Tibial artery (tissue), 4 donors: ENCODE measurements at regions not wholly inside any gene's neighbourhood (a gene's known extent, or its start where the extent isn't known, plus 50 kb on each side); places are given as distances from the start of the nearest gene placed in this dataset.

ENCODE experiments used
- DNase-seq, 2 donors: peaks; one replicate each; pipeline ENCODE4 v3.0.0-alpha.2; 2019
- H3K27ac ChIP-seq, 2 donors: fragments of 200-600 bp; sonication (generic) in 1 of 2; 1 replicate in 1 of 2; 2 replicates in 1 of 2; pipeline ENCODE4 v1.5.1; 2018 to 2019; ENCODE audit warnings: mild to moderate bottlenecking in 1 of 2
- H3K27me3 ChIP-seq, 2 donors: fragments of 200-600 bp; sonication (generic) in 1 of 2; one replicate each; pipeline versions ENCODE4 v1.5.1 to v1.6.0; 2016 to 2019
- H3K36me3 ChIP-seq, 3 donors: fragments of 200-600 bp; sonication (generic) in 2 of 3; one replicate each; pipeline ENCODE4 v1.5.1; 2016 to 2019; ENCODE audit warnings: mild to moderate bottlenecking in 2 of 3
- H3K4me1 ChIP-seq, 4 donors: fragments of 200-600 bp; sonication (generic) in 2 of 4; 1 replicate in 3 of 4; 2 replicates in 1 of 4; pipeline ENCODE4 v1.5.1; 2016 to 2019
- H3K4me3 ChIP-seq, 2 donors: fragments of 200-600 bp; sonication (generic) in 1 of 2; 1 replicate in 1 of 2; 2 replicates in 1 of 2; pipeline ENCODE4 v1.5.1; 2018 to 2019; ENCODE audit warnings: mild to moderate bottlenecking in 2 of 2
- H3K9me3 ChIP-seq, 3 donors: fragments of 200-600 bp; sonication (generic) in 1 of 3; one replicate each; pipeline ENCODE4 v1.5.1; 2016 to 2019
- intact Hi-C: fragments of 100-400 bp; cut with DNase I; formaldehyde crosslinking; loops from one replicate; pipeline ENCODE4 v1.15.0; 2023; ENCODE audit warnings: low total_unique reads
- TF ChIP-seq, protein P1 (sequence below), 2 experiments: fragments of 200-600 bp in 1 of 2; fragments of 450-650 bp in 1 of 2; IDR thresholded peaks; one replicate each; pipeline ENCODE4 v1.5.1; 2017 to 2019; ENCODE audit warnings: antibody characterized with exemption in 2 of 2, mild to moderate bottlenecking in 1 of 2, moderate library complexity in 1 of 2

DNA sequence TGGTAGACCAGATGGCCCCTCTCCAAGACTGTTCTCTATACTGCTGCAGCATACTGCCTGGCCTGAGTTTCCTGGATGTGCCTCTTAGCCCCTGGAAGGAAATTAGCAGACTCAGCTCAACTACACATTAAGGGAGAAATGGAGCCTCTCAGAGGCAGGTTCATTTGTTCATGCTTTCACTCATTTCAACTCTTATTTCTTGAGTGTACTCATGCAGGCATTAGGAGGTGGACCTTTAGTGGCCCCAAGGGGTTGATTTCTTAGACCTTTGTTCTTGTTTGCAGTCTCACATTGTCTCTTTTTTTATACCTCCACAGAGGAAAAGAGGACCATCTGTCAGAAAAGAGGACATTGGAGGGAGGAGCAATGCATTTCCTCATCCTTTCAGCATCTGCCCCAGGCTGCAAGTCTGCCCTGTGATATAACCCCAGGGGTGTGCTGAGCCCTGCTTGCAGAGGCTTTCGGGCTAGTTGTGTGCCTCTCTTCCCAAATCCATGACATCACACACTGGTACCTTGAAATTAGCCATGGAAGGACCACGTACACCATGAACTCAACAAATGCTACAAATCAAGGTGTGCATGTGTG, 456.2 kb downstream of the CD83 start:
- DNase-seq = no peak
- Histone ChIP-seq H3K27me3 (peaks cover 0 to 3% of the 10 kb centered on the region in 2 donors), H3K27ac (no peak overlapping the region), H3K4me1 (no peaks in the 10 kb centered on the region), H3K9me3 (no peaks in the 10 kb centered on the region), H3K4me3 (no peak overlapping the region), H3K36me3 (no peaks in the 10 kb centered on the region)
- TF ChIP-seq, protein P1, sequence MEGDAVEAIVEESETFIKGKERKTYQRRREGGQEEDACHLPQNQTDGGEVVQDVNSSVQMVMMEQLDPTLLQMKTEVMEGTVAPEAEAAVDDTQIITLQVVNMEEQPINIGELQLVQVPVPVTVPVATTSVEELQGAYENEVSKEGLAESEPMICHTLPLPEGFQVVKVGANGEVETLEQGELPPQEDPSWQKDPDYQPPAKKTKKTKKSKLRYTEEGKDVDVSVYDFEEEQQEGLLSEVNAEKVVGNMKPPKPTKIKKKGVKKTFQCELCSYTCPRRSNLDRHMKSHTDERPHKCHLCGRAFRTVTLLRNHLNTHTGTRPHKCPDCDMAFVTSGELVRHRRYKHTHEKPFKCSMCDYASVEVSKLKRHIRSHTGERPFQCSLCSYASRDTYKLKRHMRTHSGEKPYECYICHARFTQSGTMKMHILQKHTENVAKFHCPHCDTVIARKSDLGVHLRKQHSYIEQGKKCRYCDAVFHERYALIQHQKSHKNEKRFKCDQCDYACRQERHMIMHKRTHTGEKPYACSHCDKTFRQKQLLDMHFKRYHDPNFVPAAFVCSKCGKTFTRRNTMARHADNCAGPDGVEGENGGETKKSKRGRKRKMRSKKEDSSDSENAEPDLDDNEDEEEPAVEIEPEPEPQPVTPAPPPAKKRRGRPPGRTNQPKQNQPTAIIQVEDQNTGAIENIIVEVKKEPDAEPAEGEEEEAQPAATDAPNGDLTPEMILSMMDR (IDR thresholded peaks at IDR 0.05) = no peak
- intact Hi-C loops = no loop called here

DNA sequence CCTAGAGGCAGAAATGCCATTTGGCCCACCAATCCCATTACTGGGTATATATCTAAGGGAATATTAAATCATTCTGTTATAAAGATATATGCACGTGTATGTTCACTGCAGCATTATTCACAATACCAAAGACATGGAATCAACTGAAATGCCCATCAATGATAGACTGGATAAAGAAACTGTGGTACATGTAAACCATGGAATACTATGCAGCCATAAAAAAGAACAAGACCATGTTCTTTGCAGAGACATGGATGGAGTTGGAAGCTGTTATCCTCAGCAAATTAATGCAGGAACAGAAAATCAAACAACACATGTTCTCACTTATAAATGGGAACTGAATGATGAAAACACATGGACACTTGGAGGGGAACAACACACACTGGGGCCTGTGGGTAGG, 458.4 kb downstream of the CD83 start:
- Histone ChIP-seq H3K4me1 (no peaks in the 10 kb centered on the region), H3K9me3 (no peaks in the 10 kb centered on the region), H3K36me3 (no peaks in the 10 kb centered on the region), H3K27ac (no peak overlapping the region), H3K27me3 (no peaks in the 10 kb centered on the region), H3K4me3 (no peak overlapping the region)
- no peak for DNase-seq
- TF ChIP-seq, protein P1 (IDR thresholded peaks at IDR 0.05) = no peak
- intact Hi-C loops = no loop called here

DNA sequence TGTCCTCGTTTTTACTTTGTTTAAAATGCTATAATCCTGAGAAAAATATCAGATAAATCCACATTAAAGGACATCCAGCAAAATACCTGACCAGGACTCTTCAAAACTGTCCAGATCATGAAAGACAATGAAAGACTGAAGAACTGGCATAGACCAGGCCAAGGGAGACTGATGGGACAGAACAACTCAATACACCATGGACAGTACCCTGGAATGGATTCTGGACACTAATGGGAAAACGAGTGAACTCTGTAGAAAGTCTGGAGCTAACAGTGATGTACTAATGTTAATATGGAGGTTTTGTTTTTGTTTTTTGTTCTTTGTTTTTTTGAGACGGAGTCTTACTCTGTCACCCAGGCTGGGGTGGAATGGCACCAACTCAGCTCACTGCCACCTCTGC, 461.4 kb downstream of the CD83 start:
- Histone ChIP-seq H3K4me3 (no peak overlapping the region), H3K4me1 (no peaks in the 10 kb centered on the region), H3K27ac (no peak overlapping the region), H3K36me3 (no peaks in the 10 kb centered on the region), H3K9me3 (no peaks in the 10 kb centered on the region), H3K27me3 (no peaks in the 10 kb centered on the region)
- intact Hi-C loops = no loop called here
- TF ChIP-seq, protein P1 (IDR thresholded peaks at IDR 0.05) = no peak
- no peak for DNase-seq

DNA sequence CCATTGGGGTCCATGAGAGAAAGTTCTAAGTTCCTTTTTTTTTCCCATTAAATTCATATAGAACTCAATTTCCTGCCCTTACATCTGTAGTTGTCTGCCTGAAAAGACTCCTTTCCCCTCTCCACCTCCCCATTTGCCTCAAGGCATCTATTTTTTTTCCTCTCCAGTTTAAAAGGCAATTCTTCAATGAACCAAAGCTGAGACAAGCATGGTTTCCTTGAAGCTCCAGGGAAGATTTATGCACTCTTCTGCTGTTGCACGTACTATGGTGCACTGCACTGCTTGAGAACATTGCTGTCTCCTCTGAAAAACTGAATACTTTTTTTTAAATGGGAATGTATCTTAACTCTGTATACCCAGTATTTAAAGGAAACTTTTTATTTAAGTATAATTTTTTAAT, 465.2 kb downstream of the CD83 start:
- no peak overlapping the region for H3K27ac ChIP-seq
- H3K4me3 ChIP-seq = no peak overlapping the region
- H3K36me3 ChIP-seq = no peaks in the 10 kb centered on the region
- no peaks in the 10 kb centered on the region for H3K9me3 ChIP-seq
- intact Hi-C loops = no loop called here
- no peak for DNase-seq
- TF ChIP-seq, protein P1 (IDR thresholded peaks at IDR 0.05) = no peak
- H3K4me1 ChIP-seq = peaks cover 0 to 10% (median 0%) of the 10 kb centered on the region in 4 donors
- H3K27me3 ChIP-seq = no peaks in the 10 kb centered on the region

DNA sequence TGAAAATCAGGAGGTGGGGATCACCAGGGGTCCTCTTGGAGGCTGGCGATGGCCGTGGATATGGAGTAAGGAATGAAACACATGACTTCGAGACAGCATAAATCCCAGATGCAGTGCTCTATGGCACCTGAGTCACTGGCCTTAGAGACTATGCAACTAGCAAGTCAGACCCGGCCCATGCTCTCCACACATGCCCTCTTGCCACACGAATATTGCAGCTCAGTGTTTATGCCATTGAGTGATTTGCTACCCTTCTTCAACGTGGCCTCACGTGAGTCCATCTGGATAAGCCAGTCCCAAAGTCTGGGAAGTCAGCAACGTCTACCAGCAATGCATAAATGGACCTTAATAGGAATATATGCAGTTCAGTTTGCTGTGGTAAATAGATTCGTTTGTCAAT, 466.3 kb downstream of the CD83 start:
- TF ChIP-seq, protein P1 (IDR thresholded peaks at IDR 0.05) = no peak
- Histone ChIP-seq H3K36me3 (no peaks in the 10 kb centered on the region), H3K27ac (no peak overlapping the region), H3K27me3 (no peaks in the 10 kb centered on the region), H3K4me1 (peaks cover 0 to 10% (median 0%) of the 10 kb centered on the region in 4 donors), H3K4me3 (no peak overlapping the region), H3K9me3 (no peaks in the 10 kb centered on the region)
- intact Hi-C loops = no loop called here
- DNase-seq = no peak

DNA sequence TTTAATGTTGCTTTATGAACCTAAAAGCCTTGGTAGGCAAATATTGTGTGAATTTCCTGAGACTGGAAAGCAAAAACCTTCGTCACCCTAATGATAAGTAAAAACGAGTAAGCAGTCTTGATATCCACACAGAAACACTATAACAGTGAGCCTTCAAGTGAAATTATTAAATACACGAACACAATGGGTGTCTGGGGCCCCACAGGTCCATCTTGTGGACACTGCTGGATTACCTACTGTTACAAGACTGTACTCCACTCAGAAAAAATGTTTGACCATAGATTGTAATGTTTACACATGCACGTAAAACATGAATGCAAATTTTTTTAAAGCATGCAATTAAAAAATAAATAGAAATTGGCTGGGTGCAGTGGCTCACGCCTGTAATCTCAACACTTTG, 466.9 kb downstream of the CD83 start:
- TF ChIP-seq, protein P1 (IDR thresholded peaks at IDR 0.05) = no peak
- H3K36me3 ChIP-seq = no peaks in the 10 kb centered on the region
- intact Hi-C loops = no loop called here
- H3K4me3 ChIP-seq = no peak overlapping the region
- no peak overlapping the region for H3K27ac ChIP-seq
- no peak for DNase-seq
- no peaks in the 10 kb centered on the region for H3K9me3 ChIP-seq
- peaks cover 0 to 10% (median 0%) of the 10 kb centered on the region in 4 donors for H3K4me1 ChIP-seq
- no peaks in the 10 kb centered on the region for H3K27me3 ChIP-seq
